GM12891 (cell line): ENCODE measurements at regions not wholly inside any gene's neighbourhood (a gene's known extent, or its start where the extent isn't known, plus 50 kb on each side); places are given as distances from the start of the nearest gene placed in this dataset.

Experiments
- DNase-seq: peaks from one replicate; pipeline ENCODE4 v3.0.0; 2011; ENCODE audit warnings: low spot score; ENCODE audit not compliant: insufficient read length
- FAIRE-seq: peaks from 2 replicates; lab custom pipeline; 2011; peaks lifted over from hg19 to GRCh38; lab: Jason Lieb, UNC
- PAX5 ChIP-seq: IDR thresholded peaks from 2 replicates; pipeline ENCODE4 v1.6.1; 2011; ENCODE audit warnings: low read length, moderate library complexity, mild to moderate bottlenecking; ENCODE audit not compliant: insufficient read depth, severe bottlenecking
- POLR2A ChIP-seq: IDR thresholded peaks from 2 replicates; pipeline ENCODE4 v1.6.1; 2011; ENCODE audit warnings: low read depth, low read length, control low read depth
- POLR2AphosphoS5 ChIP-seq: IDR thresholded peaks from 2 replicates; pipeline ENCODE4 v1.6.1; 2011; ENCODE audit warnings: low read depth, low read length, control low read depth
- POU2F2 ChIP-seq: IDR thresholded peaks from 2 replicates; pipeline ENCODE4 v1.6.1; 2011; ENCODE audit warnings: low read depth, mild to moderate bottlenecking, control low read depth, low read length, moderate library complexity
- SPI1 ChIP-seq: IDR thresholded peaks from 2 replicates; pipeline ENCODE4 v1.6.1; 2011; ENCODE audit warnings: low read depth, low read length, control low read depth
- TAF1 ChIP-seq: IDR thresholded peaks from 2 replicates; pipeline ENCODE4 v1.6.1; 2011; ENCODE audit warnings: low read depth, low read length, control low read depth

GRCh38 chr1:93815366-93816110, 63.5 kb downstream of the DNTTIP2 start:
- TF ChIP-seq POLR2AphosphoS5 (no peak), SPI1 (no peak), PAX5 (no peak), TAF1 (no peak), POU2F2 (no peak), POLR2A (no peak)
- no peak for FAIRE-seq
- DNase-seq = no peak

- FAIRE-seq = no peak
Observed at GRCh38 chr1:93814795-93815340, 64.1 kb downstream of the DNTTIP2 start.

GRCh38 chr1:93814059-93814794, 64.8 kb downstream of the DNTTIP2 start:
- DNase-seq (peak; percentile 22), FAIRE-seq (peak; percentile 95)
- TF ChIP-seq PAX5 (no peak), POU2F2 (no peak), SPI1 (no peak), POLR2AphosphoS5 (no peak), TAF1 (no peak), POLR2A (no peak)

More at GRCh38 chr1:93814795-93815340, 64.1 kb downstream of the DNTTIP2 start:
- TF ChIP-seq POLR2A (no peak), SPI1 (no peak), POU2F2 (no peak), TAF1 (no peak), POLR2AphosphoS5 (no peak), PAX5 (no peak)
- DNase-seq = no peak

- TF ChIP-seq POLR2A (no peak), PAX5 (no peak), SPI1 (no peak), POU2F2 (no peak), TAF1 (no peak), POLR2AphosphoS5 (no peak)
- DNase-seq (no peak), FAIRE-seq (no peak)
Observed at GRCh38 chr1:93813076-93813475, 65.9 kb downstream of the DNTTIP2 start.

GRCh38 chr1:93811326-93812065, 67.5 kb downstream of the DNTTIP2 start:
- TF ChIP-seq PAX5 (no peak), POLR2A (no peak), TAF1 (no peak), POU2F2 (no peak), SPI1 (no peak), POLR2AphosphoS5 (no peak)
- no peak for FAIRE-seq
- no peak for DNase-seq

- FAIRE-seq (no peak), DNase-seq (no peak)
- no peak for TF ChIP-seq POLR2AphosphoS5
- no peak for TF ChIP-seq PAX5
- TF ChIP-seq POU2F2 = no peak
- TF ChIP-seq TAF1 = no peak
- no peak for TF ChIP-seq POLR2A
- TF ChIP-seq SPI1 = no peak
Observed at GRCh38 chr1:93810316-93810715, 68.7 kb downstream of the DNTTIP2 start.

GRCh38 chr1:93808871-93809270, 70.1 kb downstream of the DNTTIP2 start:
- no peak for FAIRE-seq
- TF ChIP-seq PAX5 = no peak
- TF ChIP-seq POLR2A = no peak
- TF ChIP-seq POU2F2 = no peak
- TF ChIP-seq TAF1 = no peak
- TF ChIP-seq POLR2AphosphoS5 = no peak
- TF ChIP-seq SPI1 = no peak
- no peak for DNase-seq

- DNase-seq (no peak), FAIRE-seq (no peak)
- no peak for TF ChIP-seq POLR2AphosphoS5
- no peak for TF ChIP-seq SPI1
- no peak for TF ChIP-seq POLR2A
Observed at GRCh38 chr1:93807311-93807930, 71.6 kb downstream of the DNTTIP2 start.
